ENCODE measurements at regions not wholly inside any gene's neighbourhood (a gene's known extent, or its start where the extent isn't known, plus 50 kb on each side); places are given as distances from the start of the nearest gene placed in this dataset.

GRCh38 chr20:21575167-21575566 is 61.3 kb upstream of the NKX2-2 start:
- ChIA-PET CTCF (ENCODE audit: unreplicated experiment) (no interaction called here), POLR2A (interaction anchor here (0.9 kb wide), 2 partner anchors 40 to 273 kb away, joined by 3 read pairs; no protein-coding TSS in a partner anchor)
- no peak for TF ChIP-seq CTCF (conservative IDR thresholded peaks at IDR 0.05; ENCODE audit: low read length)
- no peak for TF ChIP-seq EZH2phosphoT487 (IDR thresholded peaks at IDR 0.05; ENCODE audit: borderline replicate concordance, low read depth, low read length)
- Histone ChIP-seq H3K27ac (ENCODE audit: low read depth, low read length, poor library complexity, severe bottlenecking) (no peak overlapping the region), H3K36me3 (ENCODE audit: insufficient read depth, low read length) (no peaks in the 10 kb centered on the region), H3K4me3 (ENCODE audit: low read depth, low read length, poor library complexity, severe bottlenecking) (no peak overlapping the region), H3K4me2 (ENCODE audit: low read length) (no peak overlapping the region), H3K79me2 (ENCODE audit: insufficient read depth, low read depth, low read length) (no peaks in the 10 kb centered on the region), H4K20me1 (ENCODE audit: insufficient read depth, low read length) (no peaks in the 10 kb centered on the region; the same call in 1 of the 2 replicates), H3K4me1 (ENCODE audit: insufficient read depth, low read length, poor library complexity, severe bottlenecking) (no peaks in the 10 kb centered on the region), H2AFZ (ENCODE audit: low read length) (no peak overlapping the region), H3K9me2 (ENCODE audit: insufficient read depth, low read length) (no peaks in the 10 kb centered on the region), H3K9me3 (ENCODE audit: low read length) (no peaks in the 10 kb centered on the region)
- DNase-seq (ENCODE audit: low spot score), result no peak
- no TSS peak for BruUV-seq (replicated peaks)
- intact Hi-C loops (cut with micrococcal nuclease; ENCODE audit: unreplicated experiment), result loop anchor here (10.0 kb wide), 1 partner anchor 710 kb away; no protein-coding TSS in a partner anchor

- Histone ChIP-seq H4K20me1 (ENCODE audit: insufficient read depth, low read length) (no peaks in the 10 kb centered on the region; the same call in 1 of the 2 replicates), H3K36me3 (ENCODE audit: insufficient read depth, low read length) (no peaks in the 10 kb centered on the region), H3K4me2 (ENCODE audit: low read length) (no peak overlapping the region), H2AFZ (ENCODE audit: low read length) (no peak overlapping the region), H3K4me1 (ENCODE audit: insufficient read depth, low read length, poor library complexity, severe bottlenecking) (no peaks in the 10 kb centered on the region), H3K27ac (ENCODE audit: low read depth, low read length, poor library complexity, severe bottlenecking) (no peak overlapping the region), H3K4me3 (ENCODE audit: low read depth, low read length, poor library complexity, severe bottlenecking) (no peak overlapping the region), H3K9me3 (ENCODE audit: low read length) (no peaks in the 10 kb centered on the region), H3K79me2 (ENCODE audit: insufficient read depth, low read depth, low read length) (no peaks in the 10 kb centered on the region), H3K9me2 (ENCODE audit: insufficient read depth, low read length) (no peaks in the 10 kb centered on the region)
- CTCF ChIA-PET (ENCODE audit: unreplicated experiment), result no interaction called here
- no TSS peak for BruUV-seq (replicated peaks)
- POLR2A ChIA-PET, result interaction anchor here (0.9 kb wide), 2 partner anchors 41 to 272 kb away, joined by 3 read pairs; no protein-coding TSS in a partner anchor
- DNase-seq (ENCODE audit: low spot score), result no peak
- no peak for TF ChIP-seq EZH2phosphoT487 (IDR thresholded peaks at IDR 0.05; ENCODE audit: borderline replicate concordance, low read depth, low read length)
- TF ChIP-seq CTCF (conservative IDR thresholded peaks at IDR 0.05; ENCODE audit: low read length), result no peak
- intact Hi-C loops (cut with micrococcal nuclease; ENCODE audit: unreplicated experiment), result loop anchor here (5.0 to 10.0 kb wide), 3 partner anchors 43 to 710 kb away; no protein-coding TSS in a partner anchor
These were observed 60.6 kb upstream of the NKX2-2 start for GRCh38 chr20:21574443-21574842.

GRCh38 chr20:21573259-21573658 is 59.4 kb upstream of the NKX2-2 start:
- Histone ChIP-seq H3K36me3 (ENCODE audit: insufficient read depth, low read length) (no peaks in the 10 kb centered on the region), H3K9me2 (ENCODE audit: insufficient read depth, low read length) (no peaks in the 10 kb centered on the region), H3K4me2 (ENCODE audit: low read length) (no peak overlapping the region), H3K27ac (ENCODE audit: low read depth, low read length, poor library complexity, severe bottlenecking) (no peak overlapping the region), H2AFZ (ENCODE audit: low read length) (no peak overlapping the region), H3K4me1 (ENCODE audit: insufficient read depth, low read length, poor library complexity, severe bottlenecking) (peaks cover 3% of the 10 kb centered on the region), H3K9me3 (ENCODE audit: low read length) (no peaks in the 10 kb centered on the region), H3K4me3 (ENCODE audit: low read depth, low read length, poor library complexity, severe bottlenecking) (no peak overlapping the region), H4K20me1 (ENCODE audit: insufficient read depth, low read length) (no peaks in the 10 kb centered on the region; the same call in 1 of the 2 replicates), H3K79me2 (ENCODE audit: insufficient read depth, low read depth, low read length) (no peaks in the 10 kb centered on the region)
- BruUV-seq (replicated peaks), result no TSS peak
- ChIA-PET CTCF (ENCODE audit: unreplicated experiment) (no interaction called here), POLR2A (no interaction called here)
- TF ChIP-seq EZH2phosphoT487 (IDR thresholded peaks at IDR 0.05; ENCODE audit: borderline replicate concordance, low read depth, low read length), result no peak
- TF ChIP-seq CTCF (conservative IDR thresholded peaks at IDR 0.05; ENCODE audit: low read length), result no peak
- intact Hi-C loops (cut with micrococcal nuclease; ENCODE audit: unreplicated experiment), result loop anchor here (2.0 to 10.0 kb wide), 4 partner anchors 42 to 708 kb away; no protein-coding TSS in a partner anchor
- no peak for DNase-seq (ENCODE audit: low spot score)
